ENCODE measurements at regions not wholly inside any gene's neighbourhood (a gene's known extent, or its start where the extent isn't known, plus 50 kb on each side); places are given as distances from the start of the nearest gene placed in this dataset.

DNA sequence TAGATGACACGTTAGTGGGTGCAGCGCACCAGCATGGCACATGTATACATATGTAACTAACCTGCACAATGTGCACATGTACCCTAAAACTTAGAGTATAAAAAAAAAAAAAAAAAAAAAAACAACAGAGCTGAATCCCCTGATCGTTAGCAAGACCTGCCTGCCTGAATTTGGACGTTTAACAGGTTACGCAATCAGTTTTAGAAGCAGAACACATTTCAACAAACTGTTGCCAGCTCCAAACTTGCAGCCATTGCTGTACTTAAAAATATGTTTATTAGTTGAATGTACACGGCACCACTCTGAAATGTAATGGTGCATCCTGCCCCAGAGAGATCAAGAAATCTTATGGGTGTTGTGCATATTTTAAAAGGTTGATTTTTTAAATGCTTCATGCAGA lies 680.0 kb downstream of the TLE4 start:
- no peak for ATAC-seq
- TF ChIP-seq, protein P1, sequence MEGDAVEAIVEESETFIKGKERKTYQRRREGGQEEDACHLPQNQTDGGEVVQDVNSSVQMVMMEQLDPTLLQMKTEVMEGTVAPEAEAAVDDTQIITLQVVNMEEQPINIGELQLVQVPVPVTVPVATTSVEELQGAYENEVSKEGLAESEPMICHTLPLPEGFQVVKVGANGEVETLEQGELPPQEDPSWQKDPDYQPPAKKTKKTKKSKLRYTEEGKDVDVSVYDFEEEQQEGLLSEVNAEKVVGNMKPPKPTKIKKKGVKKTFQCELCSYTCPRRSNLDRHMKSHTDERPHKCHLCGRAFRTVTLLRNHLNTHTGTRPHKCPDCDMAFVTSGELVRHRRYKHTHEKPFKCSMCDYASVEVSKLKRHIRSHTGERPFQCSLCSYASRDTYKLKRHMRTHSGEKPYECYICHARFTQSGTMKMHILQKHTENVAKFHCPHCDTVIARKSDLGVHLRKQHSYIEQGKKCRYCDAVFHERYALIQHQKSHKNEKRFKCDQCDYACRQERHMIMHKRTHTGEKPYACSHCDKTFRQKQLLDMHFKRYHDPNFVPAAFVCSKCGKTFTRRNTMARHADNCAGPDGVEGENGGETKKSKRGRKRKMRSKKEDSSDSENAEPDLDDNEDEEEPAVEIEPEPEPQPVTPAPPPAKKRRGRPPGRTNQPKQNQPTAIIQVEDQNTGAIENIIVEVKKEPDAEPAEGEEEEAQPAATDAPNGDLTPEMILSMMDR (IDR thresholded peaks at IDR 0.05): no peak
- H3K27me3 ChIP-seq: no peaks in the 10 kb centered on the region
- H3K9me3 ChIP-seq: no peaks in the 10 kb centered on the region
- intact Hi-C loops (cut with DNase I): no loop called here
- no peak overlapping the region for H3K4me3 ChIP-seq
- WGBS, 2 donors: 51 to 54% methylated on average over 4 of the region's 6 CpGs
- no peak for DNase-seq
- no peaks in the 10 kb centered on the region for H3K36me3 ChIP-seq
- no peak overlapping the region for H3K27ac ChIP-seq
- no peaks in the 10 kb centered on the region for H3K4me1 ChIP-seq
- FAIRE-seq: no peak

DNA sequence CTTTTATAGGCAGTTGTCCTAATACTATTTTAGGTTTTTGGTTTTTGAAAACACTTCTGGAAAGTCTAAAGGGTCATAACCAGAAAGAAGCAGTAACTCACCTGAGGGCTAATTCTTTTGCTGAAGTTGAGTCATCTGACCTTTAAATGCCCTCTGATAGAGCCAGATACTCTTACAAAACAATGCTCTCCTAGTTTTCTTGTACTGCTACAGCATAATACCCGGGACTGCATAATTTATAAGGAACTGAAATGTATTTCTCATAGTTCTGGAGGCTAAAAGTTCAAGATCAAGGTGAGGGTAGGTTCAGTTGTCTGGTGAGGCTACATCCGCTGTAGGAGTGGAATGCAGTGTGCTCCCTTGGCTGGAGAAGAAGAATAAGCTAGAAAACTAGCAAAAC lies 670.3 kb downstream of the TLE4 start:
- Histone ChIP-seq H3K4me3 (no peak overlapping the region), H3K4me1 (no peaks in the 10 kb centered on the region), H3K27me3 (no peaks in the 10 kb centered on the region), H3K36me3 (no peaks in the 10 kb centered on the region), H3K9me3 (no peaks in the 10 kb centered on the region), H3K27ac (no peak overlapping the region)
- DNase-seq (no peak), ATAC-seq (no peak), FAIRE-seq (no peak)
- TF ChIP-seq, protein P1 (IDR thresholded peaks at IDR 0.05): no peak
- intact Hi-C loops (cut with DNase I): no loop called here
- 47 to 56% methylated on average over 2 of the region's 2 CpGs for WGBS, 2 donors

DNA sequence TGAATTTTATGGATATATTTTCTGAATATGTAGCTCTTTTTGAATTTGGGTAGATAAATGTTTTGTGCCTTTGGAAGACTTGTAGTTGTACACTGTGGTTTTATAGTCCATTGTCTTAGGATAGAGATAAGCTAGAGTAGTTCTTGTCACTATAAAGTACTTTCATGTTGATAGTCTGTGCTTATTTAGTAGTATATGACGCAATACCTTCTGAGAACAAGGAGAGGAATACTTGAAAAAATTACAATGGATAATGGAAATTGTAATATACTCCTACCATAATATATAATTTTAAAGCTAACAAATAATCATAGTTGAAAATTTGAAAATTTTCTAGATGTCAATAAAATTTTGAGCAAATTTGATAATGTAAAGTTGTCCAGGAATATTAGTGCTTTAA lies 664.0 kb downstream of the TLE4 start:
- TF ChIP-seq, protein P1 (IDR thresholded peaks at IDR 0.05): no peak
- DNase-seq (no peak), FAIRE-seq (no peak), ATAC-seq (no peak)
- intact Hi-C loops (cut with DNase I): no loop called here
- 56 to 75% methylated on average over 1 of the region's 1 CpG for WGBS, 2 donors
- no peak overlapping the region for H3K27ac ChIP-seq
- no peaks in the 10 kb centered on the region for H3K27me3 ChIP-seq
- no peaks in the 10 kb centered on the region for H3K36me3 ChIP-seq
- no peaks in the 10 kb centered on the region for H3K9me3 ChIP-seq
- H3K4me3 ChIP-seq: no peak overlapping the region
- no peaks in the 10 kb centered on the region for H3K4me1 ChIP-seq

DNA sequence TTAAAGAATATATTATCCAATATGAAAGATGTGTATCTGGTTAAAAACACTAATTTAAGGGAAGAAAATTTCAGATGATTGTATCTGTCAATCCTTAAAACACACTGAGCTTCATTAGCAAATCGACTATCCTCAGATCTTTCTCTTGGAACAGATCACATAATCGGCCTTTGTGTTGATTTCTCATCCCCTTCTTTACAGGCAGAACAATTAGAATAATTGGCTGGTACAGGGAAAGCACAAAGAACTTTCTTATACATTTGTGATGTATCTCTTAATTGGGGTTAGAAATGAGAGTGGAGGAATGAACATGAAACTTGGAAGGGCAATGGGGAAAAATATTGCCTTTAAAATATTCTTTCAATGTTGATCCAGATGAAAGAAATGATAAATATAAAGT lies 662.1 kb downstream of the TLE4 start:
- 35 to 46% methylated on average over 2 of the region's 2 CpGs for WGBS, 2 donors
- Histone ChIP-seq H3K36me3 (no peaks in the 10 kb centered on the region), H3K9me3 (no peaks in the 10 kb centered on the region), H3K4me1 (no peaks in the 10 kb centered on the region), H3K27ac (no peak overlapping the region), H3K4me3 (no peak overlapping the region), H3K27me3 (no peaks in the 10 kb centered on the region)
- FAIRE-seq: no peak
- no peak for DNase-seq
- no peak for ATAC-seq
- intact Hi-C loops (cut with DNase I): no loop called here
- TF ChIP-seq, protein P1 (IDR thresholded peaks at IDR 0.05): no peak

DNA sequence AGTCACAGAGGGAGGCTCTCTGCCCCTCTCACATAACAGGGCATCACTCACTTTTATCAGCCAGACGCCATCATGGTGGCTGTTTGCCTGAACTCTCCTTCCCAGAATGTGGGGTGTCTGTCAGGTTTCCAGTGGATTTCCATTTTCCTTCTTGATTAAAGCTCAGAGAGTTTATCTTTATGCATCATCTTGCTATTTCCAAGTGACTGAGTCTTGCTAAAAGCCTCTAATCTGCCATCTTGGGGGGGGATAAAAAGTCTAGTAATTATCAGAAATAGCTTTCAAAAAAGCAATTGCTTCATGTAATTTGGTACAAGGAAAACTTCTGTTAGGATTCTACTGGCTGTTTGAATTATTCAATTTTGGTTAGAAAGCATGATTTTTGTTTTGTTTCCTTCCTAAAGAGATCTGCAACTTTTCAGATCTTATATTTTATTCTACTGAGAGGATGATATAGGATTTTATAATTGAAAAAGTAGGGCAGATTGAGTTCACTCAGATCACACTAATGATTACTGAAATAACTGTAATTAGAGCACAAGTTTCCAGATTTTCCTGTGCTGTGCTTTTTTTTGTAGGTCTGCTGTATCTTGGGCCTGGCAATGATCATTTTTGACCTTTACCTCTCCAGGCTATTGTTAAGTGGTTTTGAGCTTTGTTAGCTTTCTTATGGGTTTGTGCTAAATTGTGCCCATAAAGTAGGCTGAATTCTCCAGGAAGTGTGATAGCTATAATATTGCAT lies 661.5 kb downstream of the TLE4 start:
- no peak overlapping the region for H3K27ac ChIP-seq
- no peaks in the 10 kb centered on the region for H3K36me3 ChIP-seq
- TF ChIP-seq, protein P1 (IDR thresholded peaks at IDR 0.05): no peak
- H3K27me3 ChIP-seq: no peaks in the 10 kb centered on the region
- H3K9me3 ChIP-seq: no peaks in the 10 kb centered on the region
- no peaks in the 10 kb centered on the region for H3K4me1 ChIP-seq
- ATAC-seq (no peak), DNase-seq (no peak), FAIRE-seq (no peak)
- H3K4me3 ChIP-seq: no peak overlapping the region
- 43 to 70% methylated on average over 1 of the region's 1 CpG for WGBS, 2 donors
- intact Hi-C loops (cut with DNase I): no loop called here

Data from pancreas (tissue), 10 donors.